CD14-positive monocyte (primary cell): ENCODE measurements at regions not wholly inside any gene's neighbourhood (a gene's known extent, or its start where the extent isn't known, plus 50 kb on each side); places are given as distances from the start of the nearest gene placed in this dataset.

Experiments used
- DNase-seq, 3 donors: peaks; one replicate each; pipeline ENCODE4 v3.0.0-alpha.2; 2011 to 2022
- H2AFZ ChIP-seq: 2 replicates; pipeline ENCODE4 v1.6.0; 2012; ENCODE audit warnings: mild to moderate bottlenecking, low read depth, low read length, inconsistent platforms; ENCODE audit not compliant: insufficient read depth, poor library complexity, severe bottlenecking
- H3K27ac ChIP-seq, 2 donors: 1 replicate in 1 of 2; 2 replicates in 1 of 2; pipeline ENCODE4 v1.5.1; 2012 to 2013; ENCODE audit warnings: low read length in 2 of 2, control low read depth in 1 of 2, inconsistent platforms in 1 of 2, low read depth in 1 of 2, mild to moderate bottlenecking in 1 of 2
- H3K27me3 ChIP-seq, 2 donors: one replicate each; pipeline versions ENCODE4 v1.6.0 to v1.6.1; 2011 to 2013; ENCODE audit warnings: low read length in 2 of 2; ENCODE audit not compliant: control insufficient read depth in 2 of 2, insufficient read depth in 2 of 2
- H3K36me3 ChIP-seq, 2 donors: replicated peaks in 1 of 2; 1 replicate in 1 of 2; 2 replicates in 1 of 2; pipeline versions ENCODE4 v1.5.1 to v1.6.1; 2012 to 2013; ENCODE audit warnings: low read length in 2 of 2, control low read depth in 1 of 2, inconsistent platforms in 1 of 2, mild to moderate bottlenecking in 1 of 2; ENCODE audit not compliant: insufficient read depth in 2 of 2, control insufficient read depth in 1 of 2
- H3K4me1 ChIP-seq, 2 donors: 1 replicate in 1 of 2; 2 replicates in 1 of 2; pipeline versions ENCODE4 v1.5.1 to v1.6.1; 2012 to 2013; ENCODE audit warnings: low read length in 2 of 2, control low read depth in 1 of 2, inconsistent platforms in 1 of 2, mild to moderate bottlenecking in 1 of 2, moderate library complexity in 1 of 2; ENCODE audit not compliant: insufficient read depth in 2 of 2, control insufficient read depth in 1 of 2
- H3K4me2 ChIP-seq: replicated peaks from 2 replicates; pipeline ENCODE3; 2012; ENCODE audit warnings: low read length, moderate library complexity, mild to moderate bottlenecking; ENCODE audit not compliant: poor library complexity, severe bottlenecking; ENCODE audit errors: extremely low read depth
- H3K4me3 ChIP-seq, 3 experiments: fragments of 200-600 bp in 1 of 3; sonication (generic) in 1 of 3; replicated peaks in 1 of 3; 1 replicate in 2 of 3; 2 replicates in 1 of 3; pipeline ENCODE4 v1.5.1; 2011 to 2013; ENCODE audit warnings: low read length in 3 of 3, mild to moderate bottlenecking in 3 of 3, control low read depth in 2 of 3, low read depth in 2 of 3, inconsistent platforms in 1 of 3, moderate library complexity in 1 of 3
- H3K79me2 ChIP-seq: 2 replicates; pipeline ENCODE4 v1.6.0; 2012; ENCODE audit warnings: mild to moderate bottlenecking, control low read depth, inconsistent platforms, low read length, moderate library complexity; ENCODE audit not compliant: insufficient read depth
- H3K9ac ChIP-seq: 2 replicates; pipeline ENCODE4 v1.6.0; 2017; ENCODE audit warnings: low read length, mild to moderate bottlenecking; ENCODE audit not compliant: insufficient read depth, poor library complexity, severe bottlenecking
- H3K9me3 ChIP-seq, 2 donors: replicated peaks in 1 of 2; 1 replicate in 1 of 2; 2 replicates in 1 of 2; pipeline versions ENCODE4 v1.5.1 to v1.6.1; 2012 to 2013; ENCODE audit warnings: low read length in 2 of 2, control low read depth in 1 of 2; ENCODE audit not compliant: control insufficient read depth in 1 of 2, insufficient read depth in 1 of 2
- H4K20me1 ChIP-seq: 2 replicates; pipeline ENCODE4 v1.6.0; 2012; ENCODE audit warnings: mild to moderate bottlenecking, low read length, control low read depth, moderate library complexity; ENCODE audit not compliant: insufficient read depth
- H3K27ac Mint-ChIP-seq, 7 donors: one replicate each; pipeline ENCODE4 v1.8.0; 2020; ENCODE audit warnings: mild to moderate bottlenecking in 7 of 7, mixed read lengths in 7 of 7, moderate library complexity in 6 of 7, inconsistent platforms in 2 of 7
- H3K27me3 Mint-ChIP-seq, 3 donors: one replicate each; pipeline ENCODE4 v1.8.0; 2021 to 2022; ENCODE audit warnings: low read depth in 3 of 3, mild to moderate bottlenecking in 3 of 3, mixed read lengths in 3 of 3, moderate library complexity in 3 of 3, inconsistent platforms in 1 of 3
- H3K36me3 Mint-ChIP-seq, 2 donors: one replicate each; pipeline ENCODE4 v1.8.0; 2020; ENCODE audit warnings: mixed read lengths in 2 of 2, inconsistent platforms in 1 of 2, mild to moderate bottlenecking in 1 of 2
- H3K4me1 Mint-ChIP-seq: one replicate; pipeline ENCODE4 v1.8.0; 2020; ENCODE audit warnings: mild to moderate bottlenecking, mixed read lengths
- H3K4me3 Mint-ChIP-seq, 2 donors: one replicate each; pipeline ENCODE4 v1.8.0; 2020; ENCODE audit warnings: mild to moderate bottlenecking in 2 of 2, mixed read lengths in 2 of 2, moderate library complexity in 1 of 2
- H3K9me3 Mint-ChIP-seq, 7 donors: one replicate each; pipeline ENCODE4 v1.8.0; 2020 to 2022; ENCODE audit warnings: mixed read lengths in 7 of 7, mild to moderate bottlenecking in 6 of 7, moderate library complexity in 6 of 7, inconsistent platforms in 2 of 7
- CTCF ChIP-seq: fragments of 200-600 bp; IDR thresholded peaks from one replicate; pipeline ENCODE4 v1.8.0; 2022; ENCODE audit warnings: antibody characterized with exemption, mild to moderate bottlenecking
- WGBS: methylation state at CpG from one replicate; pipeline ENCODE4 v1.1.5; 2013; ENCODE audit warnings: missing lambda C conversion rate; ENCODE audit not compliant: insufficient coverage; 5-methylcytosine and 5-hydroxymethylcytosine counted together
- intact Hi-C, 2 donors: fragments of 100-400 bp; cut with micrococcal nuclease; formaldehyde crosslinking; loops; one replicate each; pipeline versions ENCODE4 v1.15.0 to v1.15.1; 2023

GRCh38 chr10:105714728-105715127 lies 1073.6 kb downstream of the SORCS3 start:
- H3K36me3 Mint-ChIP-seq, result no peaks in the 10 kb centered on the region
- no peak overlapping the region for H2AFZ ChIP-seq
- H3K9ac ChIP-seq, result no peak overlapping the region
- no peaks in the 10 kb centered on the region for H3K27me3 Mint-ChIP-seq
- no peaks in the 10 kb centered on the region for H3K4me1 Mint-ChIP-seq
- H3K36me3 ChIP-seq, result no peaks in the 10 kb centered on the region
- peaks cover 14 to 16% of the 10 kb centered on the region in 2 donors for H3K9me3 ChIP-seq
- DNase-seq, result no peak
- no peaks in the 10 kb centered on the region for H4K20me1 ChIP-seq
- H3K4me3 Mint-ChIP-seq, result no peak overlapping the region
- H3K4me1 ChIP-seq, result no peaks in the 10 kb centered on the region
- H3K27me3 ChIP-seq, result no peaks in the 10 kb centered on the region
- no peaks in the 10 kb centered on the region for H3K79me2 ChIP-seq
- no peak overlapping the region for H3K4me3 ChIP-seq
- no peak overlapping the region for H3K27ac ChIP-seq
- H3K9me3 Mint-ChIP-seq, result peaks cover 2 to 28% (median 9%) of the 10 kb centered on the region in 7 donors
- H3K4me2 ChIP-seq, result no peak overlapping the region
- H3K27ac Mint-ChIP-seq, result no peak overlapping the region
- TF ChIP-seq CTCF, result no peak
- WGBS, result 55% methylated on average over 2 of the region's 3 CpGs
- intact Hi-C loops, result no loop called here

GRCh38 chr10:105707603-105708002 lies 1066.5 kb downstream of the SORCS3 start:
- H3K79me2 ChIP-seq, result no peaks in the 10 kb centered on the region
- no peak overlapping the region for H3K4me2 ChIP-seq
- Mint-ChIP-seq H3K4me1 (no peaks in the 10 kb centered on the region), H3K36me3 (no peaks in the 10 kb centered on the region), H3K4me3 (no peak overlapping the region), H3K9me3 (peaks cover 3 to 12% (median 4%) of the 10 kb centered on the region in 7 donors), H3K27ac (no peak overlapping the region), H3K27me3 (no peaks in the 10 kb centered on the region)
- H3K27me3 ChIP-seq, result no peaks in the 10 kb centered on the region
- H3K36me3 ChIP-seq, result no peaks in the 10 kb centered on the region
- intact Hi-C loops, result no loop called here
- no peaks in the 10 kb centered on the region for H3K4me1 ChIP-seq
- DNase-seq, result no peak
- H3K9me3 ChIP-seq, result peaks cover 0 to 16% of the 10 kb centered on the region in 2 donors
- no peak overlapping the region for H3K4me3 ChIP-seq
- 63% methylated on average over 1 of the region's 2 CpGs for WGBS
- H2AFZ ChIP-seq, result no peak overlapping the region
- H4K20me1 ChIP-seq, result no peaks in the 10 kb centered on the region
- no peak overlapping the region for H3K27ac ChIP-seq
- no peak overlapping the region for H3K9ac ChIP-seq
- no peak for TF ChIP-seq CTCF
